Activated CD4-positive, alpha-beta memory T cell treated with anti-CD3 and anti-CD28 coated beads, Interleukin-2, amount 10 ng/mL, durations not matched to agents 7 days and 5 days (primary cell): ENCODE measurements at regions not wholly inside any gene's neighbourhood (a gene's known extent, or its start where the extent isn't known, plus 50 kb on each side); places are given as distances from the start of the nearest gene placed in this dataset.

Experiments
- CTCF ChIA-PET: fragments of 350-600 bp; sonication (Branson Sonifier 250); formaldehyde crosslinking; loops from one replicate; lab custom pipeline; 2021; ENCODE audit warnings: antibody characterized with exemption, inconsistent platforms; lab: Charles Lee
- POLR2A ChIA-PET: fragments of 350-600 bp; sonication (Branson Sonifier 250); formaldehyde crosslinking; loops from one replicate; lab custom pipeline; 2021; ENCODE audit warnings: antibody characterized with exemption; lab: Charles Lee
- DNase-seq: peaks from one replicate; pipeline ENCODE4 v3.0.0-alpha.2; 2020
- H3K27ac Mint-ChIP-seq: one replicate; pipeline ENCODE4 v1.8.0; 2021; ENCODE audit warnings: mild to moderate bottlenecking, mixed read lengths
- H3K27me3 Mint-ChIP-seq: one replicate; pipeline ENCODE4 v1.8.0; 2021; ENCODE audit warnings: mixed read lengths
- H3K36me3 Mint-ChIP-seq: one replicate; pipeline ENCODE4 v1.8.0; 2021; ENCODE audit warnings: low read depth, mixed read lengths
- H3K4me1 Mint-ChIP-seq: one replicate; pipeline ENCODE4 v1.8.0; 2021; ENCODE audit warnings: mixed read lengths
- H3K4me3 Mint-ChIP-seq: one replicate; pipeline ENCODE4 v1.8.0; 2021; ENCODE audit warnings: mild to moderate bottlenecking, mixed read lengths
- H3K9me3 Mint-ChIP-seq: one replicate; pipeline ENCODE4 v1.8.0; 2021; ENCODE audit warnings: mixed read lengths

DNA sequence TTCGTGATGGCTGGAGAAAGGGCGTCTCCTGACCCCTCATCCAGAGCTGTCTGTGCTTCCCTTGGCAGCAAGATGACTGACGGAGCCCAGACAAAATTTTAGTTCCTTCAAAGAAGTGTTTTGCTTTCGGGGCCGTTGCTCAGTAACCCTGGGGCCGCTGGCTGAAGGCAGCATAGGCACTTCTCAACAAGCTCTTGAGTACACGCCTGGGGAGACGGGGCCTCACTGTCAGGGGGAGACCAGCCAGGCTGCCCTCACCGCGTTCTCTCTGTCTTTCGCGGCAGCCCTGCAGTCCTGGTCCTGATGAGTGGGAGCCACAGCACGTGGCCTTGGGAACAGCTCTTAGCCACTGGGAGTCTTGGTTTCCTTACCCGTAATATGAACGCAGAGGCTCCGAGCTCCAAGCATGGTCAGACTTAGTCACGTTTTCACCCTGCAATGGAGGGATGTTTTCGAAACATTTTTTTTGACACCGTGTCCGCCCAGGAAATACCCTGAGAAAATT is 86.0 kb downstream of the IRF8 start:
- Mint-ChIP-seq H3K9me3 (no peaks in the 10 kb centered on the region), H3K36me3 (no peaks in the 10 kb centered on the region), H3K27me3 (peaks cover 8% of the 10 kb centered on the region), H3K27ac (no peak overlapping the region), H3K4me3 (no peak overlapping the region), H3K4me1 (peaks cover 31% of the 10 kb centered on the region)
- DNase-seq = no peak
- ChIA-PET POLR2A (interaction anchor here (1.3 kb wide), 1 partner anchor 12 kb away, joined by 3 read pairs; no protein-coding TSS in a partner anchor), CTCF (interaction anchor here (8.1 kb wide), 1 partner anchor 165 kb away, joined by 145 read pairs; no protein-coding TSS in a partner anchor)

GRCh38 chr16:85986931-85987749 is 88.2 kb downstream of the IRF8 start:
- no peaks in the 10 kb centered on the region for H3K36me3 Mint-ChIP-seq
- no peak overlapping the region for H3K27ac Mint-ChIP-seq
- H3K4me1 Mint-ChIP-seq = peaks cover 33% of the 10 kb centered on the region
- no peak overlapping the region for H3K4me3 Mint-ChIP-seq
- peaks cover 15% of the 10 kb centered on the region for H3K27me3 Mint-ChIP-seq
- DNase-seq = peak; percentile 28
- ChIA-PET POLR2A (interaction anchor here (0.8 to 2.8 kb wide), 2 partner anchors 166 to 168 kb away, joined by 3 to 11 read pairs; no protein-coding TSS in a partner anchor), CTCF (interaction anchor here (0.6 to 8.1 kb wide), 9 partner anchors 9 to 173 kb away, joined by 3 to 145 read pairs (median 5); no protein-coding TSS in a partner anchor)
- no peaks in the 10 kb centered on the region for H3K9me3 Mint-ChIP-seq

DNA sequence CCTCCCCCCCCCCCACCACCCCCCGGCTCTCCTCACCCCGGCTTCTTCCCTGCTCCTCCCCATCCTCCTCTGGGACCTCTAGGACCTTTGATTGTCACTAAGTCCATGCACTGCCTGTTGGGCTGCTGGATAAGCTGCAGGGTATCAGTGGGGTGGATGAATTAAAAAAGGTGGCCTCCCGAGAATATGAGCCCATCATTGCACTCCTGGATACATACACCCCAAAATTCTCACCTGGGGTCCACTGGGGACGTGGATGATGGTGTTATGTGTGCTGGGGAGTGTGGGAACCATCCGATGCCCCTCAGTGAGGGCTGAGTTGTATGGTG is 88.8 kb downstream of the IRF8 start:
- Mint-ChIP-seq H3K27ac (no peak overlapping the region), H3K4me1 (peaks cover 33% of the 10 kb centered on the region), H3K4me3 (no peak overlapping the region), H3K9me3 (no peaks in the 10 kb centered on the region), H3K27me3 (peaks cover 15% of the 10 kb centered on the region), H3K36me3 (no peaks in the 10 kb centered on the region)
- POLR2A ChIA-PET = interaction anchor here (2.8 kb wide), 1 partner anchor 166 kb away, joined by 11 read pairs; no protein-coding TSS in a partner anchor
- no peak for DNase-seq
- CTCF ChIA-PET = interaction anchor here (0.9 to 8.1 kb wide), 5 partner anchors 8 to 167 kb away, joined by 3 to 145 read pairs (median 6); no protein-coding TSS in a partner anchor

- H3K27ac Mint-ChIP-seq = no peak overlapping the region
- CTCF ChIA-PET = interaction anchor here (1.7 to 8.1 kb wide), 3 partner anchors 7 to 168 kb away, joined by 6 to 145 read pairs (median 7); no protein-coding TSS in a partner anchor
- no peaks in the 10 kb centered on the region for H3K9me3 Mint-ChIP-seq
- DNase-seq = no peak
- no peak overlapping the region for H3K4me3 Mint-ChIP-seq
- H3K4me1 Mint-ChIP-seq = peaks cover 33% of the 10 kb centered on the region
- peaks cover 15% of the 10 kb centered on the region for H3K27me3 Mint-ChIP-seq
- POLR2A ChIA-PET = interaction anchor here (2.8 kb wide), 1 partner anchor 167 kb away, joined by 11 read pairs; no protein-coding TSS in a partner anchor
- H3K36me3 Mint-ChIP-seq = no peaks in the 10 kb centered on the region
Measured at GRCh38 chr16:85988306-85988705, 89.3 kb downstream of the IRF8 start.

DNA sequence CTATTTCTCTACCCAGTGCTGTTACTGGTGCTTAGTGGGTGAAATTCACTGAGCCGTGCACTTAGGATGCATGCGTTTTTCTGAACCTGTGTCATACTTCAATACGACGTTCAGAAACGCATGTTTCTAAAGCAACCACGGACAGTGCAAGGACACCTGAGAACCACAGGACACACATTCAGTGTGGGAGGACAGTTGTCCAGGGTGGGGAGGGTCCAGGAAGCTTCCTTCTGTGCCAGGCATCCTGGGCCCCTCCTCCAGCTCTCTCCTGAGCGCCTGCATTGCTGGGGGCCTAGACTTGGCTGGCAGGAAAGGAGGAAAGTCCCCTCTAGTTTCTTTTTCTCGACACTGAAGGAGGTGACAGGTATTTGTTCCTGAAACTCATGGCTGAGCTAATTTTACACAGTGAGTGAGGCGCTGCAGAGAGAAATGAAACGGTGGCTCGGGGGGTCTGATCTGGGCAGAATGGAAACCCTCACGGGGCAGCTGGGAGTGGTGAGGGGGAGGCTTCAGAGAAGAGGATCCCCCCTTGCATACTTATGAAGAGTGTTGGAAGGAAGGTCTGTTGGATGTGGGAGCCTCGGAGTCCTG is 89.9 kb downstream of the IRF8 start:
- POLR2A ChIA-PET = interaction anchor here (2.8 kb wide), 1 partner anchor 168 kb away, joined by 11 read pairs; no protein-coding TSS in a partner anchor
- no peaks in the 10 kb centered on the region for H3K9me3 Mint-ChIP-seq
- no peak overlapping the region for H3K4me3 Mint-ChIP-seq
- H3K27ac Mint-ChIP-seq = no peak overlapping the region
- no peak for DNase-seq
- H3K36me3 Mint-ChIP-seq = no peaks in the 10 kb centered on the region
- CTCF ChIA-PET = interaction anchor here (2.1 to 8.1 kb wide), 2 partner anchors 87 to 168 kb away, joined by 6 to 145 read pairs; no protein-coding TSS in a partner anchor
- peaks cover 15% of the 10 kb centered on the region for H3K27me3 Mint-ChIP-seq
- H3K4me1 Mint-ChIP-seq = peaks cover 33% of the 10 kb centered on the region

- H3K4me3 Mint-ChIP-seq = no peak overlapping the region
- ChIA-PET CTCF (interaction anchor here (8.1 kb wide), 1 partner anchor 169 kb away, joined by 145 read pairs; no protein-coding TSS in a partner anchor), POLR2A (interaction anchor here (2.8 kb wide), 1 partner anchor 168 kb away, joined by 11 read pairs; no protein-coding TSS in a partner anchor)
- no peak for DNase-seq
- H3K27ac Mint-ChIP-seq = no peak overlapping the region
- no peaks in the 10 kb centered on the region for H3K36me3 Mint-ChIP-seq
- H3K9me3 Mint-ChIP-seq = no peaks in the 10 kb centered on the region
- H3K27me3 Mint-ChIP-seq = peaks cover 15% of the 10 kb centered on the region
- peaks cover 33% of the 10 kb centered on the region for H3K4me1 Mint-ChIP-seq
Measured at GRCh38 chr16:85989376-85989775, 90.4 kb downstream of the IRF8 start.

GRCh38 chr16:85989863-85990643 is 91.1 kb downstream of the IRF8 start:
- H3K27me3 Mint-ChIP-seq = peaks cover 15% of the 10 kb centered on the region

DNA sequence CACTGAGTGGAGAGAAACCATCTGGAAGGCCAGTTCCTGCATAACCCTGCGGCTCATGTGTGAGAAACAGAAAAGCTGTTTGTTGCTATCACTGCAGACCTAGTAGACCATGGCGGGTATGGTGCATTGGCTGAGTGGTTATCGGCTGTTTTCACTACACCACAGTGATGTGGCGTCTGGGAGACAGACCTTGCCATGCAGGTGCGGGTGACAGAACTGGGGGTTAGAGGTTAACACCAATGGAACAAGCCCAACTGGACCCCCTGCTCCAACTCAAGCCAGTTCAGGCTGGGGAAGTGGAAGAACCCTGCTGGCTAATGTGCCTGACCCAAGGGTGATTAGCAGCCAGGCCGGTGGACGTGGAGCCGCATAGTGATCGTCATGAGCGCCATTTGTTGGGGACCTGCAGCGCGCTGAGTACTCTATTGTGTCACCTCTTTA is 91.9 kb downstream of the IRF8 start:
- Mint-ChIP-seq H3K4me1 (peaks cover 38% of the 10 kb centered on the region), H3K36me3 (no peaks in the 10 kb centered on the region), H3K9me3 (no peaks in the 10 kb centered on the region), H3K27ac (no peak overlapping the region), H3K4me3 (no peak overlapping the region), H3K27me3 (peaks cover 11% of the 10 kb centered on the region)
- CTCF ChIA-PET = interaction anchor here (0.8 to 8.1 kb wide), 2 partner anchors 25 to 170 kb away, joined by 3 to 145 read pairs; no protein-coding TSS in a partner anchor
- DNase-seq = no peak
- POLR2A ChIA-PET = no interaction called here

More at GRCh38 chr16:85989863-85990643, 91.1 kb downstream of the IRF8 start:
- ChIA-PET CTCF (interaction anchor here (8.1 kb wide), 1 partner anchor 170 kb away, joined by 145 read pairs; no protein-coding TSS in a partner anchor), POLR2A (no interaction called here)
- Mint-ChIP-seq H3K36me3 (no peaks in the 10 kb centered on the region), H3K4me1 (peaks cover 33% of the 10 kb centered on the region), H3K4me3 (no peak overlapping the region), H3K9me3 (no peaks in the 10 kb centered on the region), H3K27ac (no peak overlapping the region)
- DNase-seq = no peak

GRCh38 chr16:85991425-85991824 is 92.5 kb downstream of the IRF8 start:
- Mint-ChIP-seq H3K27ac (no peak overlapping the region), H3K27me3 (peaks cover 11% of the 10 kb centered on the region), H3K4me3 (no peak overlapping the region), H3K36me3 (no peaks in the 10 kb centered on the region), H3K4me1 (peaks cover 42% of the 10 kb centered on the region), H3K9me3 (no peaks in the 10 kb centered on the region)
- no peak for DNase-seq
- POLR2A ChIA-PET = no interaction called here
- CTCF ChIA-PET = interaction anchor here (0.8 to 8.1 kb wide), 2 partner anchors 25 to 171 kb away, joined by 3 to 145 read pairs; no protein-coding TSS in a partner anchor

DNA sequence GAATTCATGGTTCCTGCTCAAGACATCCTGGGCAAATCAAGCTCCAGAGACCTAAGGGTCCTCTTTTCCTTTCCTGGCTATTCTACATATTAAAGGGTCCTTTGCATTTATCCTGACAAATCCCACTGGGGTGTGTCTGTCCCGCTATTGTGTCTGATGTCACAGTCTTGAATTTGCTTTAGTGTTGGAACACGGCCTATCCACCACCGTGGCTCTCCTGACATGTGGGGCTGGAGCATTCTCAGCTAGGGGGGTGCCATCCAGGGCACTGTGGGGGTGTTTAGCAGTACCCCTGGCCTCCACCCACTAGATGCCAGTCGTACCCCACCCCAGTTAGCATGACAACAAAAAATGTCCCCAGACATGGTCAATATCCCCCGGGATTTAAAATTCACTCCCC is 92.9 kb downstream of the IRF8 start:
- Mint-ChIP-seq H3K27ac (no peak overlapping the region), H3K36me3 (no peaks in the 10 kb centered on the region), H3K4me1 (peaks cover 40% of the 10 kb centered on the region), H3K9me3 (no peaks in the 10 kb centered on the region), H3K27me3 (peaks cover 11% of the 10 kb centered on the region), H3K4me3 (no peak overlapping the region)
- ChIA-PET POLR2A (no interaction called here), CTCF (interaction anchor here (8.1 kb wide), 1 partner anchor 171 kb away, joined by 145 read pairs; no protein-coding TSS in a partner anchor)
- DNase-seq = no peak

GRCh38 chr16:85992359-85992758 is 93.4 kb downstream of the IRF8 start:
- Mint-ChIP-seq H3K4me3 (no peak overlapping the region), H3K27ac (no peak overlapping the region), H3K9me3 (no peaks in the 10 kb centered on the region), H3K4me1 (peaks cover 36% of the 10 kb centered on the region), H3K36me3 (no peaks in the 10 kb centered on the region), H3K27me3 (peaks cover 11% of the 10 kb centered on the region)
- CTCF ChIA-PET = interaction anchor here (8.1 kb wide), 1 partner anchor 172 kb away, joined by 145 read pairs; no protein-coding TSS in a partner anchor
- no peak for DNase-seq
- POLR2A ChIA-PET = no interaction called here

GRCh38 chr16:85992779-85993178 is 93.8 kb downstream of the IRF8 start:
- Mint-ChIP-seq H3K27ac (no peak overlapping the region), H3K36me3 (no peaks in the 10 kb centered on the region), H3K27me3 (peaks cover 11% of the 10 kb centered on the region), H3K4me1 (peaks cover 35% of the 10 kb centered on the region), H3K9me3 (no peaks in the 10 kb centered on the region), H3K4me3 (no peak overlapping the region)
- no peak for DNase-seq
- ChIA-PET POLR2A (no interaction called here), CTCF (interaction anchor here (1.1 to 2.5 kb wide), 2 partner anchors 171 to 174 kb away, joined by 3 to 8 read pairs; no protein-coding TSS in a partner anchor)
